SJCRH30 (cell line): ENCODE measurements at regions not wholly inside any gene's neighbourhood (a gene's known extent, or its start where the extent isn't known, plus 50 kb on each side); places are given as distances from the start of the nearest gene placed in this dataset.
"Not testable (repeated sequence)": the region's sequence is repeated elsewhere in the genome, so short reads cannot be mapped to it uniquely, and the experiment has no call there.

ENCODE experiments used
- DNase-seq, 2 experiments: peaks; one replicate each; pipeline ENCODE4 v3.0.0-alpha.2; 2015 to 2020
- H3K27ac ChIP-seq: fragments of 250-450 bp; sonication (Bioruptor Pico); 2 replicates; pipeline ENCODE4 v1.5.1; 2020; ENCODE audit warnings: mild to moderate bottlenecking, moderate library complexity
- H3K27me3 ChIP-seq: fragments of 250-450 bp; sonication (Bioruptor Pico); 2 replicates; pipeline ENCODE4 v1.5.1; 2020; ENCODE audit warnings: mild to moderate bottlenecking, moderate library complexity
- H3K36me3 ChIP-seq: fragments of 250-450 bp; sonication (Bioruptor Pico); 2 replicates; pipeline ENCODE4 v1.5.1; 2020; ENCODE audit warnings: mild to moderate bottlenecking, moderate library complexity
- H3K4me1 ChIP-seq: fragments of 250-450 bp; sonication (Bioruptor Pico); 2 replicates; pipeline ENCODE4 v1.5.1; 2020; ENCODE audit warnings: mild to moderate bottlenecking, moderate library complexity
- H3K4me3 ChIP-seq: fragments of 250-450 bp; sonication (Bioruptor Pico); 2 replicates; pipeline ENCODE4 v1.5.1; 2020; ENCODE audit warnings: mild to moderate bottlenecking, moderate library complexity
- H3K9me3 ChIP-seq: fragments of 250-450 bp; sonication (Bioruptor Pico); replicated peaks from 2 replicates; pipeline ENCODE4 v1.5.1; 2020; ENCODE audit warnings: mild to moderate bottlenecking, moderate library complexity

DNA sequence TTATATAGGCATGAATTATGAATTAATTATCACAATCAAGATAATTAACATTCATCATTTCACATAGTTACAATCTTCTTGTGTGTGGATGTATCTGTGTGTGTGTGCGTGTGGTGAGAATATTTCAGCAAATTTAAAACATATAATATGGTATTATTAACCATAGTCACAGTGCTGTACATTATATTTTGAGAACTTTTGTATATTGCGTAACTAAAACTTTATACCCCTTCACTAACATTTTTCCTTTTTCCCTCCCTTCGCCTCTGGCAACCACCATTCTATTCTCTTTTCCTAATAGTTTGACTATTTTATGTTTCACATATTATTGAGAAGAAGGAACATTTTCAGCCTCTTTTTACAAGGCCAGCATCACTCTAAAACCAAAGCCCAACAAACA, 176.8 kb downstream of the HTR1B start:
- no peak overlapping the region for H3K27ac ChIP-seq
- H3K4me1 ChIP-seq = no peaks in the 10 kb centered on the region
- H3K36me3 ChIP-seq = no peaks in the 10 kb centered on the region
- no peak for DNase-seq
- H3K27me3 ChIP-seq = no peaks in the 10 kb centered on the region
- no peak overlapping the region for H3K4me3 ChIP-seq
- no peaks in the 10 kb centered on the region for H3K9me3 ChIP-seq

DNA sequence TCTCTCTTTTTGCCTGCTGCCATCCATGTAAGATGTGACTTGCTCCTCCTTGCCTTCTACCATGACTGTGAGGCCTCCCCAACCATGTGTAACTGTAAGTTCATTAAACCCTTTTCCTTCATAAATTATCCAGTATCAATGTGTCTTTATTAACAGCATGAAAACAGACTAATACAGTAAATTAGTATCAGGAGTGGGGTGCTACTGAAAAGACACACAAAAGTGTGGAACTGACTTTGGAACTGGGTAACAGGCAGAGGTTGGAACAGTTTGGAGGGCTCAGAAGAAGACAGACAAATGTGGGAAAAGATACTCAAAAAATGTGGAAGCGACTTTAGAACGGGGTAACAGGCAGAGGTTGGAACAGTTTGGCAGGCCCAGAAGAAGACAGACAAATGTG, 189.4 kb downstream of the HTR1B start:
- no peaks in the 10 kb centered on the region; the same call in 1 of the 2 replicates for H3K9me3 ChIP-seq
- no peak for DNase-seq
- H3K27ac ChIP-seq = no peak overlapping the region
- H3K4me3 ChIP-seq = no peak overlapping the region
- no peaks in the 10 kb centered on the region for H3K36me3 ChIP-seq
- no peaks in the 10 kb centered on the region for H3K27me3 ChIP-seq
- no peaks in the 10 kb centered on the region for H3K4me1 ChIP-seq

DNA sequence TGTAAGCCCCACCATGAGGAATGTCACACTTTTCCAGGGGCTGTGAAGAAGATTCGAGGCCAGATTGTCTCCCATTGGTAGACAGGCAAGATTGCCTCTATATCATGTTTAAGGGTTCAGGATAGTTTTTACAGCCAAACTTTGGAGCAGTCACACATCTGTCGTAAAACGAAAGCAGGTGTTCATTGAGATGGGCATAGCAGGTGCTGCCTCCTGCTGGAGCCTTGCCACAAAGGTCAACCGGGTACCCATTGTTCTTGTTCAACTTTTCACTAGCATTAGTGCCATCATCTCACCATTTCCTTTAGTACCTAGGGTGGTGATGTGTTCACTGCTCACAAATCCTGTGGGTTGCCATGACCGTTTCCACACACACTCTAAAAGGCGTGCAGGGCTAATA, 198.3 kb downstream of the HTR1B start:
- H3K4me1 ChIP-seq = no peaks in the 10 kb centered on the region
- no peak overlapping the region for H3K27ac ChIP-seq
- no peak overlapping the region for H3K4me3 ChIP-seq
- H3K36me3 ChIP-seq = no peaks in the 10 kb centered on the region
- H3K27me3 ChIP-seq = no peaks in the 10 kb centered on the region
- peak in 1 of 2 experiments; percentile 17 for DNase-seq
- no peaks in the 10 kb centered on the region for H3K9me3 ChIP-seq

DNA sequence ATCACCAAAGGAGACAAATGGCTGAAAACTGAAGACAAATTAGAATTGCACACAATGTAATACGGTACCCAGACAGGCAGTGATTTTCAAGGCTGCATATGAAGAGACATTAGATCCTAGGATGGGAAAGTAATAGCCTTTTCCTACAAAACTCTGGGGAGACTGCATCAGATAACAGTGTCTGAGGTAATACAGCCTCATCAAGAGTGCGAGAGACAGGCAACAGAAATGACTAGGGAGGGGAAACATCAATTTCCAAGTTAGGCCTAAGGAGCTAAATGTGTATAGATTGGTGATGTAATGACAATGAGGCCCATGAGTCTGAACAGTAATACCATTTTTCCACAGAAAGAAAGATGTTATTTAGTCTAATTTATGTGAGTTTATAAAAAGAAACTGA, 200.3 kb downstream of the HTR1B start:
- no peaks in the 10 kb centered on the region for H3K27me3 ChIP-seq
- no peak overlapping the region for H3K4me3 ChIP-seq
- H3K27ac ChIP-seq = no peak overlapping the region
- no peak for DNase-seq
- no peaks in the 10 kb centered on the region for H3K36me3 ChIP-seq
- H3K4me1 ChIP-seq = no peaks in the 10 kb centered on the region
- H3K9me3 ChIP-seq = no peaks in the 10 kb centered on the region

DNA sequence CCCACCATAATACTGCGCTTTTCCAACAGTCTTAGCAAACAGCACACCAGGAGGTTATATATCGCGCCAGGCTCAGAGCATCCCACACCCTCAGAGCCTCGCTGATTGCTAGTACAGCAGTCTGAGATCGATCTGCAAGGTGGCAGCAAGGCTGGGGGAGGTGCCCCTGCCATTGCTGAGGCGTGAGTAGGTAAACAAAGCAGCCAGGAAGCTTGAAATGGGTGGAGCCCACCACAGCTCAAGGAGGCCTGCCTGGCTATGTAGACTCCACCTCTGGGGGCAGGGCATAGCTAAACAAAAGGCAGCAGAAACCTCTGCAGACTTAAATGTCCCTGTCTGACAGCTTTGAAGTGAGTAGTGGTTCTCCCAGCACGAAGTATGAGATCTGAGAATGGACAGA, 211.5 kb downstream of the HTR1B start:
- H3K9me3 ChIP-seq, DNase-seq, H3K4me3 ChIP-seq, H3K27ac ChIP-seq, H3K27me3 ChIP-seq, H3K36me3 ChIP-seq, H3K4me1 ChIP-seq: not testable (repeated sequence)

DNA sequence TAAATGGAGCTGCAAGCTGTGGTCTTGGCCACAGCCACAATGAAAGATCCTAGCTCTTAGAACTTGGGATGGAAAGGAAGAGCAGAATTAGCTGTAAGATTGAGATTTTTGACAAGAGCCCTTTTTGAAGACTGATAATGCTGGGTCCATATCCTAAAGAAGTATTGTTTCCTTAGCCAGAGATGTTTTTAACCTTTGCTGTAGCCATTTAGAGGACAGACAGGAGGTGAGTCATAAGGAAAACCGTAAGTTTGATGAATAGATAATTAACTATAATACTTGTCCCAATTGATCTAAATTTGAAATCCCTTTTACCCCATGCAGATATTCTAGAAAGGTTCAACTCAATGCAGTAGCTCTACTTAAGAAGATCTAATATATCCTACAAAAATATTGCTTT, 213.7 kb downstream of the HTR1B start:
- no peak overlapping the region for H3K4me3 ChIP-seq
- no peaks in the 10 kb centered on the region for H3K27me3 ChIP-seq
- H3K27ac ChIP-seq = no peak overlapping the region
- DNase-seq = no peak
- H3K4me1 ChIP-seq = no peaks in the 10 kb centered on the region
- H3K9me3 ChIP-seq = no peaks in the 10 kb centered on the region
- H3K36me3 ChIP-seq = no peaks in the 10 kb centered on the region

DNA sequence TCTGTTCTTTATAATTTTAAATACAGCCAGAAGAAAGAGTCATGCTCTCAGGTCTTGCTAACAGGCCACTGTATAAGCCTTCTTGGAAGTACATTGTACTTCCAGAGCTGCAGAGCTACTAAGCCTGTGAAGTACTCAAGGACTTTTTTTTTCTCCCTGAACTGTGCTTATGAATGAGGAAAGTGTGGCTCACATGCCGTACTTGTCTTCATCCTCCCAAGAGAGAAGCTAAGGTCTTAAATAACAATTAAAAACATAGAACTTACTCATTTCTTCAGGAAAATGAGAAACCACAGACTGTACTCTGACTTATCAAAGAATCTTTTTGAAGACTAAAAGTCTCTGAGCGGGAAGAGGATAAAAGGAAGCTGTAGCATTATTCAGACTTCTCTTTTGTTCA, 218.3 kb downstream of the HTR1B start:
- Histone ChIP-seq H3K4me1 (no peaks in the 10 kb centered on the region), H3K4me3 (no peak overlapping the region), H3K27me3 (no peaks in the 10 kb centered on the region), H3K36me3 (no peaks in the 10 kb centered on the region), H3K27ac (no peak overlapping the region), H3K9me3 (no peaks in the 10 kb centered on the region)
- no peak for DNase-seq

DNA sequence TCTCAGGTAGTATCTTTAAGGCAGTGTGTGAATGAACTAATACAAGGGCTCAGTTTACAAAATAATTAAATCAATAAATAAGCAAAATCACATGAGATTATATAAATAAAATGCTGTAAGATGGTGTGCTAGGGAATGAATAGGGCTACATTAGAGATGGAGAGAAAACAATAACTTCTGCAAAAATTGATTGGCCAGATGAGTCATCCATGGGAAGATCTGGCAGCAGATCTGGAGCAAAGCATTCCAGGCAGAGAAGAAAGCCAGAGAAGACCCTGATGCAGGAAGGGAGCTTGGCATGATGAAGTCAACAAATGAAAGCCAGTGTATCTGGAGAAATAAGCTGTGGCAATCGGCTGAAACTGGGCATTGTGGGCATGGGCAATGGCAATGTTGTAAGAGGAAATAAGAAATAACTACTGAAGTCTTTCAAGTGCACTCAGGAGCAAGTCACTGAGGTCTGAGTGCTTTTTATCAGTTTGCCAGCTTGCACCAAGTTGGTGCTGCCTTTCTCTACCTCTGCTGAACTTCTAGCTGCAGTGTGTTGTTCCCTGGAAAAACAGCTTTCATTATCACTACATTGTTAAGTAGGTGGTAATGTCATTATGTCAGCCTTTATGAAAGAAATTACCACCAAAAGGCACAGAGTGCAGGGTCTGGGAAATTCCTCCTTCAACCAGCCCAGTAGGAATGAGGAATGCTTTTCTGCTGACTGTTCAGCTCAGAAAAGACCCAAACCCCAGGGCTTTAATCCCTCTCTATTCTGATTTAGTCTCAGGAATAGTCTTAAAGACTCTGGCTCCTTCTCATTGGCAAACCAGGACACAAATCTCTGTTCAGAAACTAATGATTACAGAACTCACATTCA, 231.6 kb downstream of the HTR1B start:
- no peaks in the 10 kb centered on the region for H3K4me1 ChIP-seq
- H3K9me3 ChIP-seq = no peaks in the 10 kb centered on the region
- no peak overlapping the region for H3K4me3 ChIP-seq
- H3K36me3 ChIP-seq = no peaks in the 10 kb centered on the region
- no peak for DNase-seq
- H3K27ac ChIP-seq = no peak overlapping the region
- no peaks in the 10 kb centered on the region for H3K27me3 ChIP-seq

DNA sequence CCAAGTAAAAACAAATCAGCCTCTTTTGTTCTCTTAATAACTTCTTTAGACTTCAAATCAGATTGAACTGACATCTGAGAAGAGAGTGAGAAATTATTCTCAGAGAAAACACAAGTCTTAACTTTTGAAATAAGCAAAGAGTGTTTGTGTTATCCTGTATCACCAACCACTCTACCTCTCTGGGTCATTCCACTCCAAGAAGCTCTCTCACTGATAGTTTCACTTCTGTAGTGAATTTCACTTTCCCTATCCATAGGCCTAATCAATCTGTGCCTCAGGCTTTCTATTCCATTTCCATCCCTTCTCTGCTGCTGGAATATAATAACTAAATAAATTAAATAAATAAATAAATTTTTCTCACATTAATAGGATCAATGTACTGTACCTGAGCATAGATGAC, 235.0 kb downstream of the HTR1B start:
- no peak overlapping the region for H3K4me3 ChIP-seq
- no peaks in the 10 kb centered on the region for H3K4me1 ChIP-seq
- H3K27ac ChIP-seq = no peak overlapping the region
- no peaks in the 10 kb centered on the region for H3K36me3 ChIP-seq
- DNase-seq = no peak
- no peaks in the 10 kb centered on the region for H3K9me3 ChIP-seq
- H3K27me3 ChIP-seq = no peaks in the 10 kb centered on the region

DNA sequence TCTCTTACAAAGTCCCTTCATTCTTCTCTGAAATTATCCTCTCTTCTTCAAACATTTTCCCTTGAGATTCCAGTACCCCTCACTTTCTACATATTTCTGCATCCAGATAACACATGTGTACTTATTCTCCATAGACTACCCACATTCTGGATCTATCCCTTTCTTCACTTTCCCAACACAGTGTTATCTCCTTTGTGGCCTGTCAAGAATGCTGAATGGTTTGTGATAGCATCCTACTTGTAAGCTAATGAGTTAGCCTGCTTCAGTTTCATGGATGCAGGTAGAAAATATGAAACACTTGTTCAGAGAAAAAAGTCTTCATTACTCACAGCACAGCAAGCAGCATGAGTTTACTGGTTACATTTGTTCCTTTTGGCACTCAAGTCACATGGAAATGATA, 245.4 kb downstream of the HTR1B start:
- Histone ChIP-seq H3K4me3 (no peak overlapping the region), H3K27me3 (no peaks in the 10 kb centered on the region), H3K9me3 (no peaks in the 10 kb centered on the region), H3K36me3 (no peaks in the 10 kb centered on the region), H3K27ac (no peak overlapping the region), H3K4me1 (no peaks in the 10 kb centered on the region)
- no peak for DNase-seq

DNA sequence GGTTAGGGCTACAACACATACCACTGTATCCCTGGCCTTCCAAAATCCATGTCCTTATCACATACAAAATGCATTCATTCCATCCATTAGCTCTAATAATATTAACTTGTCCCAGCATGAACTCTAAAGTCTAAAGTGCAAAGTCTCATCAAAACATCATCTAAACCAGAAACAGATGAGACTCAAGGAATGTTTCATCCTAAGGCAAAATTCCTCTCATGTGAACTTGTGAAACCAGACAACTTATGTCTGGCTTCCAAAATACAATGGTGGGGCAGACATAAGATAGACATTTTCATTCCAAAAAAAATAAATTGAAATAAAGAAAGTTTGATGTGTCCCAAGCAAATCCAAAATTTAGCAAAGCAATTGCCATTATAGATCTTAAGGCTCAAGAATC, 257.4 kb downstream of the HTR1B start:
- no peak for DNase-seq
- Histone ChIP-seq H3K4me3 (no peak overlapping the region), H3K27ac (no peak overlapping the region)

DNA sequence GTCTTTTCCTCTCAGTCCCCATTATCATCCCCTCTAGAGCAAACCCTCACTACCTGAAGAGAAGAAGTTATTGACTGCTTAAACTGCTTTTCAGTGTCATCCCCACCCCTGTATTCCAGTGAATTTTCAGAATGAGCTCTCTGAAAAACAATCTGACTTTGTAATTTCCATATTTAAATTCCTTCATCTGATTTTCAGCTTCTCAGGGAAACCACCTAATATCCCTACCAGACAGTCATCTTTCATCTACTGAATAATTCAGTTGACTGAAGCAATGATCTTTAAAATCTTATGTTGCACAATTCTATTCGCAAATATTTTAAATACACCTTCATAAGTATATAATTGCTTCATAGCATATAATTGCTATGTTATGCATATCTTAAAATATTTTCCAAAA, 258.7 kb downstream of the HTR1B start:
- DNase-seq = no peak
- Histone ChIP-seq H3K4me1 (no peaks in the 10 kb centered on the region), H3K9me3 (no peaks in the 10 kb centered on the region), H3K36me3 (no peaks in the 10 kb centered on the region), H3K4me3 (no peak overlapping the region), H3K27me3 (no peaks in the 10 kb centered on the region), H3K27ac (no peak overlapping the region)

More for the DNA sequence above, 257.4 kb downstream of the HTR1B start:
- Histone ChIP-seq H3K4me1 (no peaks in the 10 kb centered on the region), H3K9me3 (no peaks in the 10 kb centered on the region), H3K27me3 (no peaks in the 10 kb centered on the region), H3K36me3 (no peaks in the 10 kb centered on the region)

DNA sequence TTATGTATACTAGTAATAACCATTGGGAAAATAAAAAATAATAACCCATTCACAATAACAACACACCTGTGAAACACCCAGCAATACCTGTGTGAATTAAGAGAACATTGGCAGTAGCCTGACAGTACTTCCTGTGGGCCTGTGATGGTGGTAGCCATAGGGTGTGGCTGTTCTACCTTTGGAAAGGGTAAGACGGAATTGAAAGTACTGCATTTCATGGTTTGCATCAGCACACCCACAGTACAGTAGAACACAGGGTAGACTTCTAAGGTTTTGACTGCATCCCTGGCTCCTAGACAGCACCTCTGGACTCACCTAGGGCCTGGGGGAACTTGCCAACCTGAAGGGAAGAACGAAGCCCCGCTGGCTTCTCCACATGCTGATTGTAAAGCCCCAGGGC, 279.8 kb downstream of the HTR1B start:
- H3K9me3 ChIP-seq = no peaks in the 10 kb centered on the region
- H3K4me3 ChIP-seq = no peak overlapping the region
- DNase-seq = no peak

DNA sequence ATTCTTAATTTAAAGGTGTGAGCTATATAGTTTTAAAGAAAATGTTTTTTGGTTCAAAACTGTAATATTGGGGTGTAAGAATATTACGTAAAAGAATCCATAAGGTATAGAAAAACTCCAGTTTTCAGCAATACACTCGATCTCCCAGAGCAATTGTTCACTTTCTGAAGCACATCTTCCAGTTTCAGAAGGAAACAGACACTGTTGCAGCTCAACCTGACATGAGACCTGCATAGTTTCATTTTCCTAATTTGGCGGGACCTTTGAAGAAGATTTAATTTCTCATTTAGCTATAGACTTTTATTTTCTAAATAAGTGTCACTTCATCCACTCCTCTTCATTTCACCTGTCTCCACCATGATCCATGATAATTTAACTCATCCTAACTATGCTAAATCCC, 281.5 kb downstream of the HTR1B start:
- Histone ChIP-seq H3K27ac (no peak overlapping the region), H3K27me3 (no peaks in the 10 kb centered on the region), H3K36me3 (no peaks in the 10 kb centered on the region), H3K4me3 (no peak overlapping the region), H3K4me1 (no peaks in the 10 kb centered on the region), H3K9me3 (no peaks in the 10 kb centered on the region)
- no peak for DNase-seq

More for the DNA sequence above, 279.8 kb downstream of the HTR1B start:
- no peak overlapping the region for H3K27ac ChIP-seq
- no peaks in the 10 kb centered on the region for H3K27me3 ChIP-seq
- H3K4me1 ChIP-seq = no peaks in the 10 kb centered on the region
- H3K36me3 ChIP-seq = no peaks in the 10 kb centered on the region

DNA sequence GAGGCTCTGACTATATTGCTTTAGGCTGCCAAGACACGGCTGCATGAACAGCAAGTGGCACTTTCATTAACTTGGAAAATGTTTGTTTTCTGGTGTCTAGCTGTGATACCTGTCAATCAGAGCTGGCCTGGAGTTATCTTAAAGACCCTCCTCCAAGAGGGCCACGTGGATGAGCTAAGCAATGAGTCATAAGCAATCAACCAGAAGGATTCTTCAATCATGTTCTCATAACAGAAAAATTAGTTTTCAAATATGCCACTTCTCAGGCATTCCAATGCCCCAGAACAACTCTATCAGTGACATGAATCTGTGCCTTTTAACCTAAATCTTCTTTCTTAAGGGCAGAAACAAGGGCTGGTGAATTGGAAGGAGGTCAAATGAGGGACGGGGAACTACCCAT, 283.0 kb downstream of the HTR1B start:
- H3K4me3 ChIP-seq = no peak overlapping the region

DNA sequence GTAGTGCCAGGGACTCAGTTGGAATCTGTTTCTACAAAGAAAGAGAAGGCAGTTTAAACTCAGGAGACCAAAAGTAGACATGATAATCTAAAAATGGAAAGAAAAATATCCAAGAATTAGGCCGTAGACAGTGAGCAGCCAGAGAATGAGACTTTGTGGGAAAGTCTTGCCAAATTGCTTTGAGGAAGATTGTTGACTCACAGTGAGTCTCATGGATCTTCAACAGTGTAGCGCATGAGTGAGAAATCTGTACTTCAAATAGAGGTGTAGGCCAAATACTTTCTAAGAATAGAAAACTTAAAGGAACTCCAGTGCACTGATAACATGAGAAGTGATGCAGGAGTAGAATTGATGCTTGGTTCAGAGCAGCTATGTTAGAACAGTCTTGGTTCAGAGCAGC, 284.5 kb downstream of the HTR1B start:
- DNase-seq = no peak
- Histone ChIP-seq H3K9me3 (no peaks in the 10 kb centered on the region), H3K27ac (no peak overlapping the region), H3K4me3 (no peak overlapping the region), H3K36me3 (no peaks in the 10 kb centered on the region), H3K4me1 (no peaks in the 10 kb centered on the region), H3K27me3 (no peaks in the 10 kb centered on the region)

More for the DNA sequence above, 283.0 kb downstream of the HTR1B start:
- no peak for DNase-seq
- Histone ChIP-seq H3K4me1 (no peaks in the 10 kb centered on the region), H3K27me3 (no peaks in the 10 kb centered on the region), H3K27ac (no peak overlapping the region), H3K9me3 (no peaks in the 10 kb centered on the region), H3K36me3 (no peaks in the 10 kb centered on the region)
